ENCODE measurements at regions not wholly inside any gene's neighbourhood (a gene's known extent, or its start where the extent isn't known, plus 50 kb on each side); places are given as distances from the start of the nearest gene placed in this dataset.

DNA sequence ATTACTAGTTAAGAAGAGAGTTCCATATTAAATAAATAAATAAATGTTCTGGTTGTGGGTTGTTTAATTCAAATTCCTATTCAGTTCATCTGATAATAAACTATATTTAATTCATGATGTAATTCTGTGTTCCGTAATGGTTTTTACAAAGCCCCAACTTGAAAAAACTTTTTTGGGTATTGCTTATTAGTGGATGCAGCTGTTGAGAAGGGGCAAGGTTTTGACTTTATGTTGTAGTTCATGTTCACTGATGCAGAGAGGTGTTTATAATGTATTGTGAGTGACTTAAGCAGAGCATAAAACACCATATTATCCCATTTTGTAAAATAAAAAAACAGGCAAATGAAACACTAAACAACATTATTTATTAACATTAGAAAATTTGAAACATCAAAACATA lies 107.3 kb upstream of the TNFSF11 start:
- no peak overlapping the region for H3K4me3 ChIP-seq (ENCODE audit: low read depth, low read length)
- no peak for DNase-seq (ENCODE audit: low read depth)
- TF ChIP-seq, protein P1, sequence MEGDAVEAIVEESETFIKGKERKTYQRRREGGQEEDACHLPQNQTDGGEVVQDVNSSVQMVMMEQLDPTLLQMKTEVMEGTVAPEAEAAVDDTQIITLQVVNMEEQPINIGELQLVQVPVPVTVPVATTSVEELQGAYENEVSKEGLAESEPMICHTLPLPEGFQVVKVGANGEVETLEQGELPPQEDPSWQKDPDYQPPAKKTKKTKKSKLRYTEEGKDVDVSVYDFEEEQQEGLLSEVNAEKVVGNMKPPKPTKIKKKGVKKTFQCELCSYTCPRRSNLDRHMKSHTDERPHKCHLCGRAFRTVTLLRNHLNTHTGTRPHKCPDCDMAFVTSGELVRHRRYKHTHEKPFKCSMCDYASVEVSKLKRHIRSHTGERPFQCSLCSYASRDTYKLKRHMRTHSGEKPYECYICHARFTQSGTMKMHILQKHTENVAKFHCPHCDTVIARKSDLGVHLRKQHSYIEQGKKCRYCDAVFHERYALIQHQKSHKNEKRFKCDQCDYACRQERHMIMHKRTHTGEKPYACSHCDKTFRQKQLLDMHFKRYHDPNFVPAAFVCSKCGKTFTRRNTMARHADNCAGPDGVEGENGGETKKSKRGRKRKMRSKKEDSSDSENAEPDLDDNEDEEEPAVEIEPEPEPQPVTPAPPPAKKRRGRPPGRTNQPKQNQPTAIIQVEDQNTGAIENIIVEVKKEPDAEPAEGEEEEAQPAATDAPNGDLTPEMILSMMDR (IDR thresholded peaks at IDR 0.05; ENCODE audit: low read depth, low read length, missing control alignments): no peak

DNA sequence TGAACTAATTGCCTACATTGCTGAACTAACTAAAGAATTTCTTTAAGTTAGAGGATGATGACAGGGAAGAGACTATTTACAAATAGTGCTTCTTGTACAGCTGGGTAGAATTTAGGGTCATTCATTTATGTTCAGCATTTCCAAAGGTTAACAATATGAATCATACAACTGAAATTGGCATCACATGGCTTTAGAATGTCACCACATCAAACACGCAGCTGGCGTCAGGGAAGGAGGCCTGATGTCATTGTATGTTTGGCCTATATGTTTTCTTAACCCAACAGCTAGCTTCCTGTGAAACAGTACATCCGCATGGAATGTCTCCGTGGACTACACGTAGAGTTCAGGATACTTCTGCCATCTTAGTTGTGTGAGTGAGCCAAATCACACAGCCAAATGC lies 99.0 kb upstream of the TNFSF11 start:
- no peak overlapping the region for H3K4me3 ChIP-seq (ENCODE audit: low read depth, low read length)
- DNase-seq (ENCODE audit: low read depth): no peak
- TF ChIP-seq, protein P1 (IDR thresholded peaks at IDR 0.05; ENCODE audit: low read depth, low read length, missing control alignments): no peak

DNA sequence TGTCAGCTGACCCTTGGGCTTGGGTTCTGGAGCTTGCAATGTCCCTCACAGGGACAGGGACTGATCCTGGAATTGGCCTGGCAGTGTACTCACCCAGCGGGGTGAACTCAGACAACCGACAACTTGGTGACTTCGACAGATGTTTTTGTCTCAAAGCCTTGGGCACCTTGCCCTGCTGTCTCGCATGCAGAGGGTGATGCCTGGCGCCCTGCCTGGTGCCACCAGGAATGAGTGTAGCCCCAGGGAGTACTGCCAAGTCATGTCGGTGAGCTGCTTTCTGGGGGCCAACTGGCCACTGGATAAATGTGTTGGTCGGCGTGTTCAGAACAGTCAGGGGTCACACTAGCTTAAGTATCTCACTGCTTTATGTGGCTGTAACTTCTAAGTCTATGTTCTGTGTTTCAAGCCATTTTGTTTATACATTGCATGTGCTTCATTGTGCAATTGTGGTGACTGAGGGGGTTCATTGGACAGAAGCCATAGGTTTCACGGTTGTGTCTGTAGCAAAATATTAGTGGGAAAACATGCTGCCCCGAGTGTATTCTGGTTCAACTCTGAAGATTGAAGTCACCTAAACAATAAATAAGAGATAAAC lies 96.3 kb upstream of the TNFSF11 start:
- TF ChIP-seq, protein P1 (IDR thresholded peaks at IDR 0.05; ENCODE audit: low read depth, low read length, missing control alignments): no peak
- DNase-seq (ENCODE audit: low read depth): no peak
- H3K4me3 ChIP-seq (ENCODE audit: low read depth, low read length): no peak overlapping the region

DNA sequence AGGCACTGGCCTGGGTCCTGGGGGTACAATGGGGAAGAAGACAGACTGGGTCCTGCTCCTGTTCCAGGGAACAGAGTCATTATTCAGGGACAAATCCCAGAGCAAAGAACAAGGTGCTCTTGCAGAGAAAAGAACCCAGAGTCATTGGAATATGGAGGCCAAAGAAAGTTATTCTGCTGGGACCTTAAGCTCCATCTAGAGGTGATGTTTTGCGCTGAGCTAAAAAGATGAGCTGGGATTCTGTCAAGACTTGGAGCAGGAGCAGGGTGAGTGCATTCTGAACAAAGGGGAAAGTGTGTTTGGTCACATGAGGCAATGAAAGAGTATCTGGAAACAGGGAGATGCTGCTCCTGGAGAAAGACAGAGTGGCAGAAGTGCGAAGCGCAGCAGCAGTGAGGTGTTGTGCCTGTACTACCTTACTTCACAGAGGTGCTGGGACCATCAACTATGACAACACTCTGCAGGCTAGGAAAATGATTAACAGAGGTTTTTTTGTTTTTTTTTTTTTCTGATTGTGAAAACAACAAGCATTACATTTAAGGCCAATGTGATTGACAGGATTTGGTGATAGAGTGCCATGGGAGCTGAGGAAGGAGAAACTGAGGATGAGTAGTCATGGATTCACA lies 95.3 kb upstream of the TNFSF11 start:
- TF ChIP-seq, protein P1 (IDR thresholded peaks at IDR 0.05; ENCODE audit: low read depth, low read length, missing control alignments): peak; percentile 57
- peak; percentile 35 for DNase-seq (ENCODE audit: low read depth)
- no peak overlapping the region for H3K4me3 ChIP-seq (ENCODE audit: low read depth, low read length)

DNA sequence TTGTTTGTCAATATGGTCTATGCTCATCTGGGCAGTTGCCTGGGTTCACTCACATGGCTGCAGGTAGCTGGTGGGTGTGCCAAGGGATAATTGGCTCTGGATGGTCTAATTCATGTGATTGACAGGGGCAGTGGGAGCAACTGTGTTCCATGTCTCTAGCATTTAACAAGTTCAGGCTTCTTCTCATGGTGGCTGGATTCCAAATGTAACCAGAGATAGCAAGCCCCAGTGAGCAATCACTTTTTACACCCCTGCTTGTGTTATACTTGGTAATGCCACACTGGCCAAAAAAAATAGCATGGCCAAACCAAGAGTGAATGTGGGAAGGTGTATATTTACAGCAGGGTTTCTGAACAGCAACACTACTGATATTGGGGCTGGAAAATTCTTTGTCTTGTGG lies 89.6 kb upstream of the TNFSF11 start:
- TF ChIP-seq, protein P1 (IDR thresholded peaks at IDR 0.05; ENCODE audit: low read depth, low read length, missing control alignments): no peak
- H3K4me3 ChIP-seq (ENCODE audit: low read depth, low read length): no peak overlapping the region
- no peak for DNase-seq (ENCODE audit: low read depth)

DNA sequence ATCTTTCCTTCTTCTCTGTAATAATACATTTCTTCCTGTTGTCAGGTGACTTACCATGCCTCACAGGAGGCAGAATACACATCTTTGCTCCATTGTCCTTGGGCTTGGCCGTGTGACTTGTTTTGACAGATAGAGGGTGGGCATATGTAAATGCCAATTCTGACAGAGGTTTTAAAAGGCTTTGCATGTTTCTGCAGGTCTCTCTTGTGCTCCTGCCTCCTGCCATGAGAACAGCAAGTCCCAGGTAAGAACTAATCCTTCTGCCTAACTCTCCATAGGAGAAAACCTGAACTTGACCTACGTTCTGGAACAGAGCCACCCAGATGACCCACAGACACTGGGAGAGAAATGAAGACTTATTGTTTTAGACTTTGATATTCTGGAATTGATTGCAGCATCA lies 88.7 kb upstream of the TNFSF11 start:
- H3K4me3 ChIP-seq (ENCODE audit: low read depth, low read length): no peak overlapping the region
- TF ChIP-seq, protein P1 (IDR thresholded peaks at IDR 0.05; ENCODE audit: low read depth, low read length, missing control alignments): no peak
- DNase-seq (ENCODE audit: low read depth): no peak

DNA sequence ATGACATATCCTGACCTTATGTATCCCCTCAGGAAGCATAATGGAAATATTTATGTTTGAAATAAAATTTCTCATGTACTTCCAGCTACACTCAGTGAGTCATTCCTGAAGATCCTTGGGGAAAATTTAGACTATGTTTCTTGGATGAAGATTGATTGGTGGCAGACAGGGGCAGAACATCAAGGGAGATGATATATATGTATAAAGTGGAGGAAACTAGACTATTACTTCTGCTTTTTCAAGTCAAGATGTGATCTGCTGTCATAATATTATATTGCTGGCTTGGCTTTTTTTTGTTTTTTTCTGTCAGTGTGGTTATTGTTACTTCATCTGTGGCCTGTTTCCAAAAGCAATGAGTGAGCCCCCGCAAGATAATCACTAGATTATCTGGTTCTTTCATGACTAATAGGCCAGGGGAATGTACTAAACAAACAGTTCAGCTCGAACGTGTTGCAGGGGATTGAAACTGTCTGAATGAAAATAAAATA lies 87.2 kb upstream of the TNFSF11 start:
- no peak overlapping the region for H3K4me3 ChIP-seq (ENCODE audit: low read depth, low read length)
- TF ChIP-seq, protein P1 (IDR thresholded peaks at IDR 0.05; ENCODE audit: low read depth, low read length, missing control alignments): no peak

More for the DNA sequence above, 87.2 kb upstream of the TNFSF11 start:
- no peak for DNase-seq (ENCODE audit: low read depth)
